Right ventricle myocardium superior (tissue), 1 donor: ENCODE measurements at regions not wholly inside any gene's neighbourhood (a gene's known extent, or its start where the extent isn't known, plus 50 kb on each side); places are given as distances from the start of the nearest gene placed in this dataset.

ENCODE experiments used
- ATAC-seq: fragments of 200-7000 bp; cut with Tn5 transposase; one replicate; pipeline ENCODE4 v1.9.1; 2020; ENCODE audit warnings: mild to moderate bottlenecking; ENCODE audit not compliant: poor library complexity
- DNase-seq: peaks from one replicate; pipeline ENCODE4 v3.0.0-alpha.2; 2020
- intact Hi-C: fragments of 100-400 bp; cut with DNase I; formaldehyde crosslinking; loops from one replicate; pipeline ENCODE4 v1.11.2; 2022
- donor health status: DM: no; HTN: yes; CAD: no; lungs with severe emphysema.

- ATAC-seq (no peak), DNase-seq (no peak)
- intact Hi-C loops: no loop called here
Measured at GRCh38 chr9:19732441-19732951, 56.3 kb downstream of the SLC24A2 start.

- intact Hi-C loops: no loop called here
- DNase-seq (no peak), ATAC-seq (no peak)
Measured at GRCh38 chr9:19728101-19728500, 60.7 kb downstream of the SLC24A2 start.

GRCh38 chr9:19725970-19726369, 62.9 kb downstream of the SLC24A2 start:
- no peak for ATAC-seq
- intact Hi-C loops: no loop called here

DNA sequence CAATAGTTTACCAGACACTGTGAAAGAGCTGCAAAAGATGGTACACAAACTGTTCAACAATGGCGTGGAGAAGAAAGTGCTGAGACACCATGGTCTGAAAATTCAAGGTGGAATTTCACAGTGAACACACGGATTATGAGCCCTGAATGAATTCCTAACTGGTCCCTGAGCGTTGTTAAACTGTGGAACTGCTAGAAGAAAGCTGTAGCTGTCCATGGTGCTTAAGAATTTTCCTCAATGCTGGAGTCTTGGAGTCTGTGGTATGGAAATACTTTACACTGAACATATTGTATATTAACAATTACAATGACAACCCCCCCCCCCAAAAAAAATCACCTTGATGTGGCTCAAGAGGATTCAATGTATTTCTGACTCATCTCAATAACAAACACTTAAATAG, 68.5 kb downstream of the SLC24A2 start:
- ATAC-seq: no peak
- no peak for DNase-seq
- intact Hi-C loops: no loop called here

More at GRCh38 chr9:19725970-19726369, 62.9 kb downstream of the SLC24A2 start:
- no peak for DNase-seq

DNA sequence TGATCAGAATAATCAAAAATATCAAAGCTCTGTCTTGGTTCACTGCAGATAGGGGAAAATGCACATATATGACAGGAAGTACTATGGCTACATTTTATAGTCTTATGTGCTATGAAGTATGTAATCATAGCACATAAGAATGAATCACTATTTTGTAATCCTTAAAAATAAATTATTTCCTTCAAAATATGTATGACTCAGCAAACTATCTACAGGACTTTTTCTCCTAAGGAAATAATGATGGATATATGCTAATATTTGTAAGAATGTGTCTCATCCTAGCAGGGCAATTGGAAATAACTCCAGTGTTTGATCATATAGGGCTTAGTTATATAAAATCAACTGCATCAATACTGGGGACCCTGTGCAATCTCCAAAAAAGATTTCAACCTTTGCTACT, 85.1 kb downstream of the SLC24A2 start:
- no peak for DNase-seq
- intact Hi-C loops: no loop called here
- no peak for ATAC-seq

DNA sequence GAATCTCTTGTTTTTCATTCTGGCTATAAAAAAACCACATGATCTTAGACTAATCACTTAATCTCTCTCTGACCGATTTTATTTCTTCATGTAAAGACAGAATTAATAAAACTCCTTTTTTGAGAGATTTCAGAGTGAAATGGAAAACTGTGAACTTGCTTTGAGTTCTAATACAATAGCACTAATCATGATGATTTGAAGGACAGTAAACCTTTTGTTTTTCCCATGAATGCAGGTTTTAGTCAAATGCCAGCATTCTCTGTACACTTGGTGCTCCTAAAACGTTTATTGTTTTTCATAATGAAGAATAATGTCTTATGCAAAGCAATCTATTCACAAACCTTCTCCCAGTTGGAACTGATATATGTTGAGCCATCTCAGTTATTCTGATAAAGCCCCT, 86.8 kb downstream of the SLC24A2 start:
- intact Hi-C loops: no loop called here
- DNase-seq (no peak), ATAC-seq (no peak)

DNA sequence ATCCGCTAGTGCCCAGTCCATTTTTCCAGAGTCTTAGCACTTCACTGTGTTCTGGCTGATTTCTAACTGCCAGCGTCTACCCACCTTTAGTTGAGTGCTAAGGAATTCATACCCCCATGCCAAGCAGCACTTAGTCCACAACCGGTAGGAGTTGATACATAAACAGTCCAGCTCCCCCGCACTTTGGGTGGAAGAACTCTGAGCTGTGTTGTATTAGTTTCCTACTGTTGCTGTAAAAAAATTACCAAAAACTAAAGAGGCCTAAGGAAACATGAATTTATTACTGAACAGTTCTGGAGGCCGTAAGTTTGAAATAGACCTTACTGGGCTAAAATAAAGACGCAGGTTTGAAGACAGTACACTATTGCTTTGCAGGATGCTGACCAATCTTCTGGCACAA, 87.6 kb downstream of the SLC24A2 start:
- intact Hi-C loops: no loop called here
- no peak for DNase-seq
- ATAC-seq: no peak

DNA sequence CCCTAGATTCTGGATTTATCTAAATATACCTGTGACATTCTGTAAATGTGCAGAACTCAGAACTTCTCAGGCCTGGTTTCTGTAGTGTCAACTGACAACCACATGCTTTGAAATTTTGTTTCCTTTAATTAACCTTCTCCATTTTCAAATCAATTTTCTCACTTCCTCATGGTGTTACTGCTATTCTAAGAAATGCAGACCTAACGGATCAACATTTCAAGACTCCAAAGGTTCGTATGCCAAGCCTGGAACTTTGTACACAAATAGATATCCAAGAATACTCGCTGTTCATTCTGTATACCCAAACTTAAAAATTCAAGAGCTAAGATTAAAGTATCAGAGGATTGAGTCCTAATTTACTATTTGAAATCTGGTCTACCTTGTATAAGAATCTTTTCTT, 88.1 kb downstream of the SLC24A2 start:
- ATAC-seq (no peak), DNase-seq (no peak)
- intact Hi-C loops: no loop called here

- ATAC-seq: no peak
- intact Hi-C loops: no loop called here
- no peak for DNase-seq
Measured at GRCh38 chr9:19699756-19700155, 89.1 kb downstream of the SLC24A2 start.

- ATAC-seq (no peak), DNase-seq (no peak)
- intact Hi-C loops: no loop called here
Measured at GRCh38 chr9:19698960-19699359, 89.9 kb downstream of the SLC24A2 start.

- DNase-seq (no peak), ATAC-seq (no peak)
- intact Hi-C loops: no loop called here
Measured at GRCh38 chr9:19694601-19695000, 94.2 kb downstream of the SLC24A2 start.

DNA sequence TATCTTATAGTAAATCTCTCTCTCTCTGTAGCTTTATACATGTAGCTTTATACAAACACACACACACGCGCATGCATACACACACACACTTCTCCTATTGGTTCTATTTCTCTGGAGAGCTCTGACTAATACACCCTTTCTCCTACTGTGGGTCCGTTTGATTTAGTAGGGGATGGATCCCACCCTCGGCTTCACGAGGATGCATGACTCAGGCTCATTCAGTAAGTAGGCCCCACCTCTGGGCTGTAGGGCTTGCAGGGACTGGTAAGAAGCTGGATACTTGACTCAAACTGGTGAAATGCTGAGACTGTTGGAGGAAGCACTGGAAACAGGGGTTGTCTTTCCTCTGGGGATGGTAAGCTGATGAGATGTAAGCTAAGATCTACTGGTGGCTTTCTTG, 98.7 kb downstream of the SLC24A2 start:
- DNase-seq (no peak), ATAC-seq (no peak)
- intact Hi-C loops: no loop called here

GRCh38 chr9:19689328-19690101, 99.3 kb downstream of the SLC24A2 start:
- intact Hi-C loops: no loop called here
- ATAC-seq (no peak), DNase-seq (no peak)

DNA sequence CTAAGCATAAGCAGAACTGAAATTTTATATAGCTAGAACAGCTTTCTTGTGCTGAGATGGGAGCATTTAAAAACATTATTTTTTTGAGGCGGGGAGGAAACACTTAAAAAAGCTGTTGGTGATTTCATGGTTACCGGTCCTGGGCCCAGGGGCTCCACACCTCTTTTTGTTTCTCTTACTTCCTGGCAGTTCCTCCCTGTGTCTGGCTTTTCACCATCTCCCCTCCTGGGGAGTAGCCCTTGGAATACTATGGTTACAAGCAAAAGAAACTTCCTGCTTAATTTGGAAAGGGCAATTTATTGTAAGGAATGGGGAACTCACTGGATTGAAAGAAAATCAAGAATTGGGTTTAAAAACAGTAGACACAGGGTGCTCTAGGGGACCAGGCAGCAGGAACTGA, 105.1 kb downstream of the SLC24A2 start:
- ATAC-seq (no peak), DNase-seq (no peak)
- intact Hi-C loops: no loop called here

- ATAC-seq: no peak
- intact Hi-C loops: no loop called here
- DNase-seq: no peak
Measured at GRCh38 chr9:19682397-19682796, 106.4 kb downstream of the SLC24A2 start.

DNA sequence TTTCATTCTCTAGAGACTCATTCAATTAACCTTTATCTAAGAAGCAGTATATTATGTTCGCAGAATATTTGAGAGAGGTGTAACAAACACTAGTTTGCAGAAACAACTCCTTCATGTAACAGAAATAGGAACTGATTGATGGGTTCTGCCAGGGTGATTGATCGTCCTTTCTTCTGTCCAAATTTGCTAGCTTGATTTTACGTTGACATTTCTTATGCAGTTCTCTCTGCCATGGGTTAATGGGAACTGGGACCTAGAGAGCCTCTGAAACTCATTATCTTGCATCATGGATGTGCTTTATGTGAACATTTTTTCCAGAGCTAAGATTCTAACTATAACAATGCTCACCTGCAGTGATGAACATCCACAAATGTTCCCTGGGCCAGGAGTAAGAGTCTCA, 107.0 kb downstream of the SLC24A2 start:
- ATAC-seq (no peak), DNase-seq (no peak)
- intact Hi-C loops: no loop called here

GRCh38 chr9:19677924-19678323, 110.9 kb downstream of the SLC24A2 start:
- intact Hi-C loops: no loop called here
- ATAC-seq: no peak

DNA sequence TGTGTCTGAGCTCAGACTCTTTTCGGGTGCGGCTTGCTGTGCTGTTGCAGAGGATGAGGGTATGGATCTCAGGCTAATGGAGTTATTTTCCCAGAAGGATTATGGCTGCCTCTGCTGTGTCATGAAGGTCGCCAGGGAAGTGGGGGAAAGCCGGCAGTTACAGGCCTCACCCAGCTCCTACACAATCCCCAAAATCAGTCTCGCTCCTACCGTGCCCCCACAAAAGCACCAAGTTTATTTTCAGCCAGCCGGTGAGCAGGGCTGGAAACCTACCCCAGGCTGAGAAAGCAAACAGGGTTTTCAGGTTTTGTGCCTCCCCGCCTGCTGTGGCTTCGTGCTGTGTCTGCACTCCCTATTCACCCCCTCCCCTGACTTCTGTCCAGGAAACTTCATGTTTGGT, 113.3 kb downstream of the SLC24A2 start:
- DNase-seq: no peak
- intact Hi-C loops: no loop called here
- ATAC-seq: no peak

More at GRCh38 chr9:19677924-19678323, 110.9 kb downstream of the SLC24A2 start:
- no peak for DNase-seq

- intact Hi-C loops: no loop called here
- ATAC-seq: no peak
- no peak for DNase-seq
Measured at GRCh38 chr9:19666575-19666974, 122.3 kb downstream of the SLC24A2 start.

GRCh38 chr9:19665146-19665863, 123.5 kb downstream of the SLC24A2 start:
- no peak for DNase-seq
- intact Hi-C loops: no loop called here
- ATAC-seq: no peak
